Stimulated activated CD4-positive, alpha-beta T cell treated with anti-CD3 and anti-CD28 coated beads, TNF-alpha, amount 100 ng/mL, for 48 hours (primary cell): ENCODE measurements at regions not wholly inside any gene's neighbourhood (a gene's known extent, or its start where the extent isn't known, plus 50 kb on each side); places are given as distances from the start of the nearest gene placed in this dataset.

Experiments used
- DNase-seq, 3 donors: peaks; one replicate each; pipeline ENCODE4 v3.0.0-alpha.2; 2020; ENCODE audit warnings: low read depth in 3 of 3

DNA sequence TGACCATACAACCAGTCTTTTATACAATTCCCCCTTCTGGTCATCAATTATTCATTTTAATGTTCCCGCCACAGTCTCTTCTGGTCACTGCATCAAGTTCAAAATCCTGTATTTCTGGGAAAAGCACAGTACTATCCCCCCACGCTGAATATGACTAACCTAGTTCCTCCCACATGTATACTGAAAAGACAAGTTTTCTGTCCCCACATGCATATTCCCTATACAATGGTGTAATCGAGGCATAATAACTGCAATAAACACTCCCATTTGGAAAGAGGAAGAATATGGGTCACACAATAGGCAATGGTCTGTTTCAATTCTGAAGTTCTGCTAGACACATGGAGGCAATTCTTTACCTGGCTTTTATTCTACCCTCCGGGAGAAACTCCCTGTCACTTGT lies 344.9 kb downstream of the EFNA5 start:
- no peak for DNase-seq

DNA sequence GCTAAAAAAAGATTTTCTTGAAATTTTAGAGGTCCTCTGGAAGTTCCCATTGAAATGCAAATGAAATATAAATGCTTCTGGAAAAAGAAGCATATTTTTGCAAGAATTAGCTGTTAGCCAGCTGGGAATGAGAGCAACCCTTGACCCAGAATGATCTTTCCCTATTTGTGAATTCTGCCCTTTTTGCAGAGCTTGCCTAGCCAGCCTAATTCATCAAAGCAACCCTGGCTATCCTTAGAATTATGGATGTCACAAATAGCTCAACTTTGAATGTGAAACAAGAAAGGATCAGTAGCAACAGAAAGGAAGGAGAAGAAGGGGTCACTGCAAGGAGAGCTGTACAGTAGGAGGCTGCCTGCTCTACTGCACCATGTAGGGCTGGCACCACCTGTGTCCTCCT lies 345.9 kb downstream of the EFNA5 start:
- no peak for DNase-seq

DNA sequence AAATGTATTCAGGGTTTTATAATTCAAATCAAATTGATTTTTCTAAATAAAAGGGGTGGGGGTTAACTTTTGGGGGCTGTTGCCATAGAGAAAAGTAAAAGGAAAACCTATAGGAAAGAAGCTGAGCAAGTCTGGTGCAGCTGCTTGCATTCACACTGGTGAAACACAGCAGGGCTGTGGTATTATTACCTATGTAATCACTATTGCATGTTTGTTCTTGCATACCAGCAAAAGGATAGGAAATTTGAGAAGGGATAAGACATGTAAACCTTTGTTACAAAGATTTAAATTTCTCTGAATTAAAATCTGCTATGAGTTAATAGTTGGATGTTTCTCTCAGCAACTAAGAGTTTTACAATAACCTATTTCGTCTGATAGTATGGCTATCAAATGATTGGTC lies 346.7 kb downstream of the EFNA5 start:
- no peak for DNase-seq

DNA sequence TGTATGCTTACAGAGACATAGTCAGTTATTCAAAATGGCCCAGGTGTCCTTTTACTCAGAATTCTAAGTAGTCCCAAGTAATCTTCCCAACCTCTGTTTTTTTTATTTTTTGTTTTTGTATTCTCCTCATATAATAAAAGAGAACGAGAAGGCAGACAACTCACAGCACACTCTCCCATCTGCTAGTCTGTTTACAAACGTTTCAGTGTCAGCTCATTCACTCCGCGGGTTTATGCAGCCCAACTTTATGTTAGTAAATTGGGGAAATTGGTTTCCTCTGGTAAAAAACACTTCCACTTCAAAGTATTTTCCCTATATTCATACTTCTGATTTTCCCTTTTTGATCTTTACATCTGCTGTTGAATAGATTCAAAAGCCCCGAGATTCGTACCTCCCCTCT lies 347.2 kb downstream of the EFNA5 start:
- DNase-seq, result no peak

DNA sequence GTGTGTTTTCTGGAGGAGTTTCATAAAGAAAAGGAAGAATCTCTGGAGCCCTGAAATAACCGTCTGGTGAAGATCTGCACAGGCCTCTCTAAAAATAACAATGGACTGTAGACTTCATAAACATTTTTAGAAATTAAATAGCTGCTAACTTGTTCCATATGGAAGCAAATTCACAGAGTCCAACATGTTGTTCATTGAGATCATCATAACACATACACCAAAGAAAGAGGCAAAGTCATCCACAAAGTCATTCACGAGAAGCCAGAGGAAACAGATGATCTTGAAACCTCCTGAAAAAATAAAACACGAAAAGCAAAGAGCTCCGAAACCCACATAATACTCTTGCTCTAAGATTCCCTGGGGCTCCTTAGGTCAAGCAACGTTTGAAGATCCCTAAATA lies 347.8 kb downstream of the EFNA5 start:
- DNase-seq, result no peak

DNA sequence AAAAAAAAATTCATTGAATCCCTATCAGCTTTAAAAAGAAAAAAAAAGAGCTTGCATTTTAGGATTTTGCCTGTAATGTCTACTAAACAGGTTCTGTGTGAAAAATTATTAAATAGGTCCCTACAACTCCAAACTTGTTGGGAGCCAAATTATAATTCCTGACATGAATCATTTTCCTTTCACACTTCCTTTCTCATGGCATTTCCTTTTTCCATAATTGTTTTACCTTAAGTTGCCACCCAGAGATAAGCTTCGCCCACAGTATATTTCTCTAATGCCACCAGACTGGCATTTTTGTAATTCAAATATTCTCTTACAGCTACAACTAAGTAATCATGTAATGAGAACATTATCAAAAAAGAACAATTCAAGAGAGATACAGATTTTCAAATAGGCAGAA lies 348.8 kb downstream of the EFNA5 start:
- no peak for DNase-seq

DNA sequence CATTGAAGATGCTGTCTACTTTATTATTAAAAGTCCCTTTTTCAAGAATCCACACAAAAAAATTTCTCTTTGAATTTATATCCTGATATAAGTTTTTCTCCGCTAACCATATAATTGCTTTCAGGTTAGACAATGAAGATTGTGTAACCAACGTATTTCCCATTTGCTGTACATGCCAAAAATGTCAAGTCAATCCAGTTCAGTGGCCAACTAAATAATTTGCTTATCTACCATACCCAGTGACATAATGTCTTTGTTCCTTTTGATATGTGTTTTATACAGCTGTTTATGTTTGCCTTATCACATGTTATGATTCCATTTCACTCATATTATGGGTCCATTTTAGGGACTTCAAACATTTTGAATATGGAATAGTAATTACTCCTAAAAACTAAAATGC lies 349.9 kb downstream of the EFNA5 start:
- no peak for DNase-seq

DNA sequence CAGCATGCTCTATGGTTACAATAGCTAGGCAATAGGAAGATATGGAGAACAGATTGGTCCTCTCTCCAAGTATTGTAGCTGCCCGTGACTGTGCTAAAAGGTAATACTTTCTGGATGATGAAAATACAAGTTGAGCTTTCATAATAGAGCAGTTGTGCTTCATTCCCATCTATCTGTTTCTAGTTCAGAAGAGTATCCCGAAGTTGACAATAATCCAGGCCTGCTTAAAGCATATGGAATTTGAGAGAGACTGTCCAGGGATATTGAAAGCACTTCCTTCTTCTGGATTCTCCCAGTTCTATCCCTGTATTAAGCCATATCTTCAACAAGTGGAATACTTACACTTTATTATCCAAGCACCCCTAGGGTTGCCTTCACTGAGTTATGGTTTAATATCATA lies 350.4 kb downstream of the EFNA5 start:
- DNase-seq, result no peak

DNA sequence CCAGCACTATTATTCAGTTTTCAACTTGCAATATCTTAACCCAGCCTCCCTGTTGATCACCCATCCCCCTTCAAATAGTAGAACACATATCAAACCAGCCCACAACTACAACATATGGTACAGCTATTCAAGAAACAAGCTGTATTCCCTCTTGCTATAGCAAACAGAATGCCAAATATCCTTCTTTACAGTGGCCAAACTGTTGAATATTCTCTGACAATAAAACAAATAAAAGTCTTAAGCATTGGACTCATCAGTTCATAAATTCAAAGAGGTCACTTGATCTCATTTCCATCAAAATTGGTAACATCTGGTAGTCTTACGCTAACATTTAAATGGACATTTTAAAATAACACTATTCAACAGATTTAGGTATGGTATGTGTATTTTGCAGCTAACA lies 350.8 kb downstream of the EFNA5 start:
- no peak for DNase-seq

DNA sequence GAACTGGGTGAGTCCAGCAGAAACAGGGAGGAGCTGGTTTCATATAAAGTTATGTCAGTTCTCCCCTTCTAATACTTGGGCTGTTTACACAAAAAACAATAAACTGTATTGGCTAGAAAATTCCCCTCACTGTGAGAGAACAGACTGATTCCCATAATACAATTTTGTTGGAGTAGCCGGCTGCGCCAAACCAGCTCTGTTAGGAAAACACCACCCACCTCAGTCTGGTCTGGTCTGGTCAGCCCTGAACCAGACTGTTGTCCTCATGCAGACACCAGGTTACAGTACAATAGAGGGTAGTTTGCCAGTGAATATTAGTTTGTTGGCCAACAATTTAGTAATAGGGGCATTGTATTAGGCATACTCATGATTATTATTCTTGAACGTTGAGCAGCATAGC lies 356.4 kb downstream of the EFNA5 start:
- no peak for DNase-seq

DNA sequence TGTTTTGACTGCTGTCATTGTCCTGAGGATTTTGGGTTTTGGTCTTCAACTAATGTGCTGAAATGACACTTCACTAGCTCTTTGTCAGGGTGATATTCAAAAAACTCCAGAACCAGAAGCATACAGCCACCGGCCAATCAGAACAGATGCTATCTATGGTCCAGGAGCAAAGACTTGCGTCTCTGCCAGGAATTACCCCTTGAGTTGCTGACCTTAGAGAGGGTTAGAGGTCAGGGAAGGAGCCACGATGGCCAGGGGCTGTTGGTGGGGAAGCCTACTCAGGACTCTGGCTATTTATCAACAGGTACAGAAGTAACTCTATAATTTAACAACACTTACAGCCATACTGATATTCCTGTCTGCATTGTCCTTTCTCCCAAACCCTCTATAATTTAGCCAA lies 356.8 kb downstream of the EFNA5 start:
- DNase-seq, result no peak

DNA sequence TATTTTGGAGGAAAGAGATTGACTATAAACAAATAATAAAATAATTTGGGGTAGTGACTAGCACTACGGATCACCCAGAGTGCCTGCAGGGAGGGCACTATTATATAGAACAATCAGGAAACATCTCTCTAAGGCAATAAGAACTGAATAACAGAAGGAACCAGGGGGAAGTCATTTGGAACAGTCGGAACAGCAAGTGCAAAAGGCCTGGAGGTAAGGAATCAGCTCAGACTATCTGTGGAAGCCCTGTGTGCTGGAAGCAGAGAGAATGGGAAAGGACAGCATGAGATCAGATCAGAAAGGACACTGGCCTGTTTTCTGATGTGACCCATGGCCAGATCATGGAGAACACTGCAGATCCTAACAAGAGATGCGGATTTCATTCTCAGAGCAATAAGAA lies 357.6 kb downstream of the EFNA5 start:
- DNase-seq, result no peak

DNA sequence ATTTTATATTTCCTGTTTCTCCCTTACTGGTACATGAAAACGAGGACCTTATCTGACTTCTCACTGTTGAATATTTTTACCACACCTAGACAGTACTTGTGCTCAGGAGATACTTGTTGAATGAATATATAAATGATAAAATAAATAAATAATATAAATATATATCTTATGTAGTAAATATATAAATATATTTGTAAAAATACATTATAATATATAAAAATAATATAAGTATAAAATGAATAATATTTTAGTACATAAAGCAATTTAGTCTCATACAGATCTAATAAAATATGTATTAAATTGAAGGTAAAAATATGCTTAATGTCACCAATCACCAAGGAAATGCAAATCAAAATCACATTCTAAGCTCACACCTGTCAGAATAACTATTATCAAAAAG lies 360.6 kb downstream of the EFNA5 start:
- DNase-seq, result no peak

DNA sequence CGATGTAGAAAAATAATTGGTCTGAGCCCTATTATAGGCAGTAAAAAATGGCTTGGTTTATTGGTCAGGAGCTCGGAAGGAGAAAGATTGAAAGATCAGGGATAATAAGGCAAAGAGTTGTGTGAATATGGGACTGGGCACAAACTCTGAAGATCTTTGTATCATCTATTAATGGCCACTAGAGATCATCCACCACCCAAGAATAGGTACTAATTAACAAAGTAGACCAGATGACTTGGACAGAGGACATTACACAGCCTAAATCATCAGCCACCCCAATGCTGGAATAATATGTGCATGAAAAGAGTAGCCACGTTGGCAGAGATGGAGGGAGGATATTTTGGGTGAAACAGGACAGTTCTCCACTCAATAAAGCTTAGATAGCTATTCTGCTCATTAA lies 364.1 kb downstream of the EFNA5 start:
- DNase-seq, result no peak

DNA sequence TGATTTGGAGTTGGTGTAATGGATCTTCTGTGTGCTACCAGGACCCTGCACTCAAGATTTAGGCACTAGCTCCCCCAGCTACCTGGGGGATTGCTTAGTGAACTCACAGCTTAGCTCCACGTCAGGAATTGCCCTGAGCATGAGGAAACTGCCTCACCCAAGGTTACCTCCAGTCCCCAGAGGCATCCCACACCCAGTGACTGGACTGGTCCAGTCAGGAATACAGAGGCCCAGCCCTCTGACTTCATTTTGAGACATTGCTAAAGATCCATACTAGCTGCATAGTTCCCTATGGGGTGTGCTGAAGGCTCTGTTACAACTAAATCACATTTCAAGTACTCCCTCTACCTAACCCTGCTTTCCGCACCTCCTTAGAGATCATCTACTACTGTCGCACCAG lies 364.7 kb downstream of the EFNA5 start:
- DNase-seq, result no peak

DNA sequence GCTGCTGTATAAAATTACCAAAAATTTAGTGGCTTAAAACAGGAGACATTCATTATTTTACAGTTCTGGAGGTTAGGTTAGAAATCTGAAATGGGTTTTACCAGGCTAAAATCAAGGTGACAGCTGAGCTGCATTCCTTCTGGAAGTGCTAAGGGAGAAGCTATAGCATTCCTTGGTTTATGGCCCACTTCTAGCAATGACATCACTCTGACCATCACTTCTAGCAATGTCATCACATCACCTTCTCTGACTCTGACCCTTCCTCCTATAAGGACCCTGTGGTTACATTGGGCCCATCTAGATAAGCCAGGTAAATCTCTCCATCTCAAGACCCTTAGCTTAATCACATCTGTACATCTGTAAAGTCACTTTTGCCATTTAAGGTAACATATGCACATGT lies 366.1 kb downstream of the EFNA5 start:
- DNase-seq, result no peak

DNA sequence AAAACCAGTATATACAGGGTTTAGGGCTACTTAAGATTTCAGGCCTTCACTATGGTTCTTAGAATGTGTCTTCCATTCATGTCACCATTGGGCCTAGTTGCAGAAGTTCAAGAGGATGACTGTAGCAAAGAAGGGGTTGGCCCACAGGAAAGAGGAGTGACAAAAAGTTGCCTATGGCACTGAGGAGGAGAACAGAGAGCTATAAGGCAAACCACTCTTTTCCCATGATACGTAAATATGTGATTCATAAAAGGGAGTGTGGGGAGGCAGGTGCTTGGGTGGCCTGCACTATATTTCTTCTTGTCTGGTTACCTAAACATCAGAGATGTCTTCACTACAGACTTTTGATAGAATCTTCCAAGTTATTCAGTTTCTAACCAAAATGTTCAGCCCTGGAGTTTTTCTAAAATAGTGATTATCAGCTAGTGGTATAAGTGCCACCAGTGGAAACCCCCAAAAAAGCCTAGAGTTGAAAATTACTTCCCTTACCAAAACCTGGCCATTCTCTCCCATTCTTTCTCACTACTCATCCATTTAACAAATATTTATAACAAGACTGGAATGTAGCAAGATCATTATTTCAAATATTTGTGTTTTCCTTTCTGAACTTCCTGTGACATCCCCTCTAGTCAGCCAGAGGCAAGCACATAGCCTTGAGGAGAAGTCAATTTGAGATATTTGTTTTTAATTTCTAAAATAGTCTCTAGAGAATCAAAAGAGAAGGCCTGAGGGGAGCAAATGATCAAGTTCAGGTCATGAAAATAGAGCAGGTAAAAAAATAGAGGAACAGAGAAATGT lies 367.4 kb downstream of the EFNA5 start:
- DNase-seq, result no peak

DNA sequence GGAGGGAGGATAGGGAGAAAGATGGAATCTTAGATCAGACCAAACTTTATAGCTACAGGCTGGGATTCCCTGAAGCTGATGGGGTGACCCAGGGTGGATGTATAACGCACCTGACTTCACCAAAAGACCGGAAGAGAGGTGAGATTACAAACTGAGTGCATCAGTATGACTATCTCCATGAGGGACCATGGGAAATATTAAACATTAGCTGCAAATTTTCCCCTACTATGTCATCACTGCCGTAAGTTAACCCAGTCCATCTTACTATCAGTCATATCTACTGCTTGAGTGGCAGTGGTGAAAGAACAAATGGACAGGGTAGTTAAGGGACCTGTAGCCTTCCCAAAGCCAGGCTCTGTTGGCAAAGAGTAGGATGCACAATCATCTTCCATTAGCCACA lies 368.3 kb downstream of the EFNA5 start:
- no peak for DNase-seq

DNA sequence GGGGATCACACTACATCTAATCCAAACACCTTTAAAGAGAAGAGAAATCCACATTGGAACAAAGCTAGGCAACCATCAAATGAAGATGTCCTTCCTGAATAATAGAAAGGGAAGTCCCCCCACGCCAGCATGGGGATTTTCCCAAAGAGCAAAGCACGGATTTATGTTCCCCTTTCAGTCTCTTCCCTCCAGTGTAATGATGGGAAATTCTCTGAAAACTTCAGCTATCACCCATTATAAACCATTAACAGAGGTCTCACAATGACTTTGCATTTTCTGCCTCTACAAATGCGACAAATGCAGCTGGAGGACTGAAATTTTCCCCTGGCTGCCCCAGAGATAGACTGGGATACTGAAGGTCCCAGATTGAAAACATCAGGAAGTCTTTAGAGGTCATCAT lies 368.7 kb downstream of the EFNA5 start:
- no peak for DNase-seq

DNA sequence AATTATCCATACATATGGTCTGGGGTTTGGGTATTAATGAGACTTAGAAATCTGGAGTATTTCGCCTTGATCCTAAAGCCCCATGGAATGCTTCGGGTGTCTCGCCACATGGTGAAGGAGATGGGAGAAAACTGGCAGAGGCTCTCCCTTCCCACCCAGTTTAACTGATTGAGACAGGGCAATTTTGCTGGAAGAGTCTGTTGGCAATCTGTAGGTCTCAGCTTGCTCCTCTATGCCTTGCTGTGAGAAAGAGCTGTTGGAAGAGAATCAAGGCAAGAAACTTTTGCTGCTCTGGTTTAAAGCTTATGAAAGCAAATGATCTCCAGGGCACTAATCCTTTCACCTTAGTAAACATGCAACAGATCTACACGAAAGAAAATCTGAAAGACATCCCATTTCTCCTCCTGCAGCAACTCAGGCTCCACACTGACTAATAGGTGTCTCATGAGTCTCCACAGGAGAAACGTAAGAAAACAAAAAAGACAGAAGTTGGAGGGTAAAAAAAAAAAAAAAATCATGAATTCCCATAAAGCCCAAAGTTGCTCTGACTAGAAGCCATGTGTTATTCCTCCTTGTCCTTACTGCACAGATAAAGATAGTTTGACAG lies 369.9 kb downstream of the EFNA5 start:
- no peak for DNase-seq

DNA sequence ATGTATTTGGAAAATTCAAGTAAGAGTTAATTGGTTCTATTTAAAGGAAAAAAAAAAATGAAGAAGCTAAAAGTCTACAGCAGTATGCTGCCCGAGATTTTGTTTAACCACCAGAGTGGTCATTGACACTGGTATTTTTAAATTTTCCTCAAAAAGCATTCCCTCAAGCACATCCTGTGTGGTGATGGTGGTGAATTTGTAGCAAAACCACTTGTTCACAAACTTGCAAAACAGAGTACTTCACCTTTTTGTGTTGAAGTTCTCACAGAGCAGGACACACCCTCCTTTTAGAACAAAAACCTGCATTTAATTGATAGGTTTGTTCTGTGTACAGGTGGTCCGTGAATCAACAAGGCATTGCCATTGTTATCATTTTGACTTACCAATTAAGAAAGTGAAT lies 374.2 kb downstream of the EFNA5 start:
- DNase-seq, result no peak

DNA sequence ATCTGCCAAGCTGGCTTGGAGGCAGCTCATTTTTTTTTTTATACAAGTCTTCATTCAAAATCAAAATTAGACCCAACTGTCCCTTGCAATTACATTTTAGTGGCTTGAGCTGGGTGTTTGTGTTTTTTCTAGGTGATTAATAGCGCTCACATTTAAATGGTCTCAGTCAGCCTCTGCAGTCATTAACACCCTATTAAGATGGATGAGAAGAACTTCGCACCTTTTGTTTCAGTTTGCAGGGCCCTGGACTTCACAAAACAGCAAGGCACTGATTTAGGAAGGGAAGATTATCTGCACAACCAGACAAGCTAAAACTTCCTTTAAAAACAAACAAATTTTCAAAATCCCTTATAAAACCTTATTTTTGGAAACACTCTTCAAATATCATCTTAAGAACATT lies 374.8 kb downstream of the EFNA5 start:
- DNase-seq, result no peak

DNA sequence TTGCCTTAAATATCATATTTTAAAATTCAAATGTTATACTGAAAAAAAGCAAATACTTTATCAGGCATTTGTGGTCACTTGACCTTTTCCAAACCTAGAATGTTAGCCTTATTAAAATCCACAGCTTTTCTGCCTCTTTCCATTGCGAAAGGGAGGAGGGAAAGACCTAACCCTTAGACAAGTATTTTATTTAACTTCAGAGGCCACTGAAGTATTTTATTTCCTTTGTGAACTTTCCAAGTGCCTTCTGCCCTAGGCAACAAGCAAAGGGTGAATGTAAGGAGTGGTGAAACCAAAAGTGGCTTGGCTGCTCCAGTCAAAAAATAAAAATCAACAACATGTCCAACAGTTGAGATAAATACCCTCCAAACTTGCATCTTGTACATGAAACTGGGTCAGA lies 376.1 kb downstream of the EFNA5 start:
- DNase-seq, result no peak

DNA sequence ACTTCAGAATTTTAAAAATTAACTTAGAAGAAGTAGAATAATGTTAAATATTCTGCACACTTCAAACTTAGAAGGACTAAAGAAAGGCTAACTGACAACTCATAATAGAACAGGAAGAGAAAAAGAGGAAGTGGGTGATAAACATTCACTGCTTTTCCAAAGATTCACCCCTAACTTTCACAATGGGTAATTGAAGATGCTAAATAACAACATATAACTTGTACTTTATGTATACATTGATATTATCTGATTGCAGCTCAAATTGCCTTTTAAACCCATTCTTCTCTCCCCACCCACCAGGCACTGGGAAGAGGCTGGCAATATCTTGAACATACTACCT lies 376.6 kb downstream of the EFNA5 start:
- DNase-seq, result no peak
